GM19452 (cell line): ENCODE measurements at regions not wholly inside any gene's neighbourhood (a gene's known extent, or its start where the extent isn't known, plus 50 kb on each side); places are given as distances from the start of the nearest gene placed in this dataset.
"Not testable (repeated sequence)": the region's sequence is repeated elsewhere in the genome, so short reads cannot be mapped to it uniquely, and the experiment has no call there.

Experiments used
- ATAC-seq: cut with Tn5 transposase; IDR thresholded peaks from one replicate; pipeline ENCODE4 v1.9.1; 2021; ENCODE audit not compliant: unreplicated experiment

DNA sequence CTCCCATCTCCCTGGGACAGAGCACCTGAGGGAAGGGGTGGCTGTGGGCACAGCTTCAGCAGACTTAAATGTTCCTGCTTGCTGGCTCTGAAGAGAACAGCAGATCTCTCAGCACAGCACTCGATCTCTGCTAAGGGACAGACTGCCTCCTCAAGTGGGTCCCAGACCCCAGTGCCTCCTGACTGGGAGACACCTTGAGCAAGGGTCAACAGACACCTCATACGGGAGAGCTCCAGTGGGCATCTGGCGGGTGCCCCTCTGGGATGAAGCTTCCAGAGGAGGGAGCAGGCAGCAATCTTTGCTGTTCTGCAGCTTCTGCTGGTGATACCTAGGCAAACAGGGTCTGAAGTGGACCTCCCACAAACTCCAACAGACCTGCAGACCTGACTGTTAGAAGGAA lies 436.7 kb upstream of the CHRM2 start:
- ATAC-seq, result not testable (repeated sequence)

DNA sequence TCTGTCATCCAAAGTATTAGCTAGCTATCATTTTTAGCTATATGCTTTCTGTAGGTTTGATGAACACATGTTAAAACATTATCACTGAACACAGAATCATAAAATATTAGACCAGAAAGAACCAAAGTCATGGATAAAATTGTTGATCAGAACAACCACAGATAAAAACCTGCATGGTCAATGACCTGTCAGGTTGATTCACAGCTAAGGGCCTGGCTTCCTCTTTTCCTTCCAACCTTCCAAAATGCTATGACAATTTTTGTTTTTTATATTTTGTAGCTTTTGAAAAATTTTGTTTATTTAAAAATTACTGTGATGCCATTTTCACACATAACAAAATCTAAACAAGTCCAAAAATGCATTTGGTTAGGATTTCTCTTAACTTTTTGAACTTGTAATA lies 444.4 kb upstream of the CHRM2 start:
- no peak for ATAC-seq

GRCh38 chr7:136419740-136420139 lies 442.6 kb upstream of the MTPN start:
- ATAC-seq, result not testable (repeated sequence)

DNA sequence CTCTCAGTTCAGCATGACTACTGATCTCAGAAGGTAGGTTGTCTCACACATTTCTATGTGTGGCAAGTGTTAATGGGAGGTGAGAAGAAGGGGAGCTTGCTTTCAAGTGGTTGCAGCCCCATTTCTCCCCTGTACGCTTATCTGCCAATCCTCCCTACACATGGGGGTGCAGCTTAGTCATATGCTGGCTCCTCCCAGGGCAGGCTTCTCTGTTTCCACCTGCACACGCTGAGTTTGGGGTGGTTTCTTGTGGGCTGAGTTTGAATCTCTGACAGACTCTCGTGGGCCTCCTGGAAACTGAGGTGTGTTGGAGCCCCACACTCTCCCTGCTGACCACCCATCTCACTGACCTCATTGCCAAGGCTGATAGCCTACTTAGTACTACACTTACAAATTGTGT lies 435.8 kb upstream of the MTPN start:
- ATAC-seq, result no peak

- peak; percentile 95 for ATAC-seq
Observed at GRCh38 chr7:136405931-136406777, 429.0 kb upstream of the MTPN start.

GRCh38 chr7:136403591-136403990 lies 426.4 kb upstream of the MTPN start:
- ATAC-seq, result no peak

- no peak for ATAC-seq
Observed at GRCh38 chr7:136400877-136401276, 423.7 kb upstream of the MTPN start.

DNA sequence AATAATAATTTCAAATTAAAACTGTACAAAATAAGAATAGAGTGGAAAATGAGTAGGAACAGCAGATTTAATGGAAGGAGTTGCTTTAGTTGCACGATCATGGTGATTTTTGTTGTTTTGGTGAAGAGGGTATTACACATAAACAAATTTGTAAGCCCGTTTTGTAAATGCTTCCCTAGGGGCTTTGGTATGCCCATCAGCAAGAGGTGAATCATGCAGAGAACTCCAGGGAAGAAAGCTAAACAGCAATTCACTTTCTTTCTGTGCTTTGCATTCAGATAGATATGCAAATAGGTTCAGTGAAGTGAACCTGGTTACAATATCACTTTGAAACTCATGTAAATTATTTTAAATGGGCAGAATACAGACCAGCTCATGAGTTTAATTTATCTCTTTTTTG lies 422.2 kb upstream of the MTPN start:
- ATAC-seq, result no peak

DNA sequence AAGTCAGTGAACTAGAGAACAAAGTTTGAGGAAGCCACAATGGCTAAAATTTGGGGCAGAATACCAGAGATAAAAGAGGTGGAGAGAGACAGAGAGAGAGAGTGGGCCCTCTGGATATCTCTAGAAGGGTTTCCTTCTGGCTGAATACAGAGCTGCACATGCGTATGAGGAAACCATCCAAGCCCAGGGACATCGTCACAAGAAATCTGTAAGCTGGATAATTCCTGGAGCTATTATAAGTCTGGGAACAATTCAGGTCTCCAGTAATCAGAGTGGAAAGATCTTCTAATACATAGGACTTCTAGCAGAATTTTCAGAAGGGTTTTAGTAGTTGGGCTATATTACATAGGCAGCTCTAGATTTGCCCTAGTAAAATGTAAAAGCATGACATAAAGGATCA lies 415.7 kb upstream of the MTPN start:
- no peak for ATAC-seq

DNA sequence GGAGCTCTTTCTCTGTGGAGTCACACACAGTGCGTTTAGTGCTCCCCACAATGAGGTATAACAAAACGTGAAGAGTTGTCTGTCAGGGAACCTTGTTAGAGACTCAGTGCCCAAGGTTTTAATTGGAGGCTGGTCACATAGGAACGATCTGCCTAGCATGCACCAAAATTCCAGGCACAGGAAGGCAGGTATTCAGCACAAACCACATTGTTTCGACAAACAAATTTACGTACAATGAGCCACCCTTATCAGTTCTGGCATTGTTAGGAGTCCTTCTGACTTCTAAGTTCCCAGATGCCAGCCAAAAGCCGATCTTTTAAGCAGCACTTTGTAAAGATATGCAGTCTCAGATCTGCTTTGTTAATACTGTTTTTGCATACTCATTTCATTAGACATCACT lies 414.2 kb upstream of the MTPN start:
- no peak for ATAC-seq

DNA sequence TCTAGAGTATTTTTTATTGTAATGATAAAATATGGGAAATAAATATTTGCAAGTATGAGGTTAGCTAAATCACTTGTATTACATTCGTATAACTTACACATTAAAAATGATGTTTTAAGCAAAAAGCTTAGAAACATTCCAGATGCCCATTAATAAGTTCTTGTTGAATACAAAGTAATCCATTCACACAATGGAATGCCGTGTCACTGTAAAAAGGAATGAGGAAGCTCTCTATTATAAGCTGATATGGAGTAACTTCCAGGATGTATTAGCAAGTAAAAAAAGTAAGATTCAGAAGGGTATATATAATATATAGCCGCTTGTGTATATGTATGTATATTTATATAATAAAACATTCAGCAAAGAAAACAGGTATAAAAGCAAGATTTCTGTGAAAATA lies 412.8 kb upstream of the MTPN start:
- ATAC-seq, result no peak

DNA sequence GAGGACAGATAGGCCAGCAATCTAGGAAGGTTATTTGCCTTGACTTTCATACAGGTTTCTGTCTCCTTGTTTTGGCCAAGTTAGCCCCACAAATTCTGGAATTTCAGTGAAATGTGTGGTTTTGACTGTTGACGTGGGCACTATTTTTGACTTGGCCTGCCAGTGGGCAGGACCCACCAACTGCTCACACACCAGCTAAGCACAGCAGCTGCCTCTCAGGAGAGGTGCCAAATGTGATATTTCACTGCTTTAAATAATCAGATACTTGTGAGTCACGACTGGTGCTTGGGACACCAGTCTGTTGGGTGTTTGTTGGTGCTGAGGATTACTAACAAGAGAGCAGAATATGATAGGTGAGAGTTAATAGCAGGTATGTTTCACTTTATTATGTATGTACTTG lies 409.7 kb upstream of the MTPN start:
- ATAC-seq, result no peak

DNA sequence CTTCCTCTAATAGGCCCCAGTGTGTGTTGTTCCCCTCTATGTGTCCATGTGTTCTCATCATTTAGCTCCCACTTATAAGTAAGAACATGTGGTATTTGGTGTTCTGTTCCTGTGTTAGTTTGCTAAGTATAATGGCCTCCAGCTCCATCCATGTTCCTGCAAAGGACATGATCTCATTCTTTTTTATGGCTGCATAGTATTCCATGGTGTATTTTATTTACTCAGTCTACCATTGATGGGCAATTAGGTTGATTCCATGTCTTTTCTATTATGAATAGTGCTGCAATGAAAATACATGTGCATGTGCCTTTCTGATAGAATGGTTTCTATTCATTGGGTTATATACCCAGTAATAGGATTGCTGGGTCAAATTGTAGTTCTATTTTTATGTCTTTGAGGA lies 394.2 kb upstream of the MTPN start:
- ATAC-seq, result not testable (repeated sequence)

- ATAC-seq, result no peak
Observed at GRCh38 chr7:136370137-136370536, 393.0 kb upstream of the MTPN start.

DNA sequence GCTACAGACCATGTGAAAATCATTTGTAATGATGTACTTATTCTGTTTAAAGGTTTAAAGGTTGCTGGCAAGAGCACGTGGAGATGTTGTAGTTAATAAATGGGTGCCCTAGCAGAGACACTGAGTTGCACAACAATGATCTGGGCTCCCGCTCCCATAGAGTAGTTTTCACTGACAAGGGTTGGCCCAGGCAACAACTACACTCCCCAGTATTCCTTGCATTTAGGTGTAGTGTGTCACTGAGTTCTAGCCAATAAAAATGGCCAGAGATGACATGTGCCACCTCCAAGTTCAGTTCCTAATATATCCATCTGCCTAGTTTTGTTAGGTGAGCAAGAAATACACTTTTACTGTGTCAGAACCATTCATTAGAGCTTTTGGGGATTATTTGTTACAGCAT lies 392.1 kb upstream of the MTPN start:
- no peak for ATAC-seq

DNA sequence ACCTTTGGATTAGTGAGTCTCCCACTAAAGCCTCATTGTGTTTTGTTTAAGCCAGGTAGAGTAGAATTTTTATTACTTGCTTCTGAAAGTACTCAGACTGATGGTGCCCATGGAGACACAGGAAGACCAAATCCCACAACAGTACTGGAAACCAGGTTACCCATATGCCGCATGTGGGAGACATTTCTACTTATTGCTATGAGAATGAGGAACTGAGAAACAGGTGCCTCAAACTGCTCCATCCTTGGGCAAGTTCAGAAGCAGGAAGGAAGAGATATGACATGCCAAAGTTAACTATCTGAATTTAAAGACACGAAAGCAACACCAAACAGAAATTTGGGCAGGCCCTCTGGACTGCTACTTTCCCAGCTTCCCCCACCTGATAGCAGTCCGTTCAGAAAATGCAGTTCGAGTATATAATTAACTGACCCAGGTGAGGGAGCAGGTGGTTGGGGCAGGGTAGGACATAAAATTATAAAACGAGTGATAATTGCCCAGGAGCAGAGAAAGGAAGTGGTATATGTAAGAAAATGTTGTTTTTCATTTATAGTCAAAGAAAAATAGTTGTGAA lies 382.3 kb upstream of the MTPN start:
- ATAC-seq, result peak; percentile 94

DNA sequence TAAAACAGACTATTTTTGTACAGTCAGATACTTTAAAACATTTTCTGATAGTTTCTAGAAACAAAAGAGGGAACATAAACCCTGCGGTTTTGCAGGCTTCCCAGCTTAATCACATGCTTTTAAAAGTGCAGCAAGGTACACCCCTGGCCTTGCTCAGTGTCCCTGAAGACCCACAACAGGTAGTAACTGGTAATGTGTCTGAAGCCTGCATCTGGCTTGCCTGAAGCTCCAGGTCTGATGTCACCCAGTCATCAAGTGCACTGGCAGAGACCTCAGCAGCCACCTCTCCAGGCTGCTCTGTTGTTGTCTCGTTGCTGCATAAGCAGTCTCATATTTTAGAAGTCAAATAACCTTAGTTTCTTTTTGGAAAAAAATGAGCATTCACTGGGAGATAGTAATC lies 376.1 kb upstream of the MTPN start:
- ATAC-seq, result peak; percentile 50

- no peak for ATAC-seq
Observed at GRCh38 chr7:136348542-136349192, 371.5 kb upstream of the MTPN start.

DNA sequence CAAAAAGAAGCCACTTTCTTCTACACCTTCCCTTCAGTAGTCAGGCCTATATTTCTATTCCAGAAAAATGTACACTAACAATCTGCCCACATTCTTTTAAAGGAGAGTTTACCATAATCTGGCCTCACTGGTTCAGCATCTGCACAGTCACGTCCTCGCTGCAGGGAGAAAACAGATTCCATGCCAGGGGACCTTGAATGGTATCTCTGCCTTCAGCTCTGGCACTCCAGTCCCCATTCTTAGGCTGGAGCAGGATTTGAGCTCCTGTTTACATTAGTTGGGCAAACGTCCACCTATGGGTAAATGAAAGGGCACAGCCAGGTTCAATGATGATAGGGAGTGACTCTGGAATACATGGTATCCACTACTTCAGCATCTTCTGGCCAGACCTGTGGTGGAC lies 371.0 kb upstream of the MTPN start:
- no peak for ATAC-seq

DNA sequence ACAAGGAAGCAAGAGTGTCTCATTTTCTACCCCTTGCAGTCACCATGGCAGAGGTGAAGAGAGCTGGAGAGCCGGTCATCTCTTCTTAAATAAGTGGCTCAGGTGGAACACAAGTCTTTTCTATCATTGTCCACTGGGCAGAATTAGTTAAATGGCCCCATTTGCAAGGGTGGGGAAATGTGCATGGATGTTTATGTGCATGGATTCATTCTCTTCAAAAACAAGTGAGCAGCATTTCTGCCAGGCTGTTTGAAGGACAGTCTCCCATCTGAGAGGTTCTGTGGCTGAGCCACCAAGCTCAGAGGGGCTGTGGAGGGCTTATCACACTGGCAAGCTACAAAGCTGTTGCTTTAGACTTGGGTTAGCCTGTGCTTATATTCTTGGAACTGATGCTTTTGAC lies 370.3 kb upstream of the MTPN start:
- ATAC-seq, result no peak

DNA sequence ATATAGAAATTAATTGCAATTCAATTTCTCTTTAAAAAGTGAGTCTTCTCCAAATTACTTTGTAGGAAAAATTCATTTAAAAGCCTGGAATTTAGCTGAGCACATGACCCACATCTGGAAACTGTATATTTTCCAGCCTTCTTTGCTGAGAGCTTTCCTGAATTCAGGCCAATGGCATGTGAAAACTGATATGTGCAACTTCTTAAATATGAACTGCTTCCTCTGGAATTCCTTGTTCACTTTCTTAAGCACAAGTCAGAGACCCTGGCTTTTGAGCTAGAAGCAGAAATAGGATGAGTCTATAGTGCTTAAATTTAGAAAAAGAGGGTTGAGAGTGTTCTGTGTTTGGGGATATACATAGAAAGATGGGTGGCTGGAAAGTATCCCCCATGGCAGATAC lies 365.1 kb upstream of the MTPN start:
- no peak for ATAC-seq

- no peak for ATAC-seq
Observed at GRCh38 chr7:136339464-136339863, 362.3 kb upstream of the MTPN start.
